ENCODE measurements at regions not wholly inside any gene's neighbourhood (a gene's known extent, or its start where the extent isn't known, plus 50 kb on each side); places are given as distances from the start of the nearest gene placed in this dataset.

GRCh38 chr6:149212892-149213801, 104.4 kb upstream of the TAB2 start:
- DNase-seq (ENCODE audit: extremely low read depth, low read depth) = no peak
- TF ChIP-seq CTCF (IDR thresholded peaks at IDR 0.05; ENCODE audit: low read depth, low read length) = no peak

- no peak for TF ChIP-seq CTCF (IDR thresholded peaks at IDR 0.05; ENCODE audit: low read depth, low read length)
- DNase-seq (ENCODE audit: extremely low read depth, low read depth) = no peak
Measured at GRCh38 chr6:149213829-149214228, 103.7 kb upstream of the TAB2 start.

GRCh38 chr6:149216459-149216858, 101.1 kb upstream of the TAB2 start:
- no peak for DNase-seq (ENCODE audit: extremely low read depth, low read depth)

GRCh38 chr6:149217466-149217888, 100.0 kb upstream of the TAB2 start:
- TF ChIP-seq CTCF (IDR thresholded peaks at IDR 0.05; ENCODE audit: low read depth, low read length) = no peak
- no peak for DNase-seq (ENCODE audit: extremely low read depth, low read depth)

More at GRCh38 chr6:149216459-149216858, 101.1 kb upstream of the TAB2 start:
- no peak for TF ChIP-seq CTCF (IDR thresholded peaks at IDR 0.05; ENCODE audit: low read depth, low read length)

GRCh38 chr6:149218471-149218870, 99.0 kb upstream of the TAB2 start:
- no peak for DNase-seq (ENCODE audit: extremely low read depth, low read depth)
- TF ChIP-seq CTCF (IDR thresholded peaks at IDR 0.05; ENCODE audit: low read depth, low read length) = no peak

GRCh38 chr6:149218915-149219314, 98.6 kb upstream of the TAB2 start:
- TF ChIP-seq CTCF (IDR thresholded peaks at IDR 0.05; ENCODE audit: low read depth, low read length) = no peak
- no peak for DNase-seq (ENCODE audit: extremely low read depth, low read depth)
